PFSK-1 (cell line): ENCODE measurements at regions not wholly inside any gene's neighbourhood (a gene's known extent, or its start where the extent isn't known, plus 50 kb on each side); places are given as distances from the start of the nearest gene placed in this dataset.

Source experiments
- POLR2AphosphoS5 ChIP-seq: IDR thresholded peaks from 2 replicates; pipeline ENCODE4 v1.6.1; 2012; ENCODE audit warnings: low read depth, mild to moderate bottlenecking, control low read depth, low read length, moderate library complexity
- REST ChIP-seq, 2 experiments: IDR thresholded peaks; 2 replicates each; pipeline versions ENCODE4 v1.6.1 to v1.8.0; 2011 to 2012; ENCODE audit warnings: low read depth in 2 of 2, low read length in 2 of 2, control low read depth in 1 of 2, inconsistent platforms in 1 of 2, mild to moderate bottlenecking in 1 of 2, moderate library complexity in 1 of 2; ENCODE audit not compliant: insufficient read depth in 1 of 2
- TAF1 ChIP-seq: IDR thresholded peaks from 2 replicates; pipeline ENCODE4 v1.6.1; 2012; ENCODE audit warnings: low read length, control low read depth, borderline replicate concordance; ENCODE audit not compliant: insufficient read depth

DNA sequence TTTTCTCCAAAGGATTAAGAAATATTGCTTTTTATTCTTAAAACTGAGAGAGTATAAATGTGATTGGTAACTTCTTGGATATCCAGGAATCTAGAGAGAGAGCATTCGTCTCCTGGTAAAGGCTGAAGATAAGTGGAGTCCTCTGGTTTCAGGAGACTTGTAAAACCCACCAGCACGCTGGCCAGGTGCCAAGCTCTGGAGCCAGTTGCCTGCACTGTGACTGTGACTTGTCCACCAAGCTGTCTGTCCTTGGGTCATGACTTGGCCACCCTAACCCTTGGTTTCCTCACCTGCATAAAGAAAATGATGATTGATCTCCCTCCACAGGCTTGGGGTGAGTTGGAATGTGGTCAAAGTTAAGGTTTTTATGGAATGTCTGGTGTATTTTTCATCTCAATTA lies 185.4 kb upstream of the NCKAP5 start:
- TF ChIP-seq POLR2AphosphoS5 (no peak), TAF1 (no peak), REST (IDR thresholded peaks at IDR 0.05; ENCODE audit: insufficient read depth in 1 of 2, low read depth in 2 of 2, low read length in 2 of 2) (no peak)
